Thyroid gland (tissue), 4 donors: ENCODE measurements at regions not wholly inside any gene's neighbourhood (a gene's known extent, or its start where the extent isn't known, plus 50 kb on each side); places are given as distances from the start of the nearest gene placed in this dataset.

Experiments used
- POLR2A ChIP-seq, 2 donors: fragments of 450-650 bp; IDR thresholded peaks; one replicate each; pipeline ENCODE4 v1.6.1; 2017; ENCODE audit warnings: antibody characterized with exemption in 2 of 2, mild to moderate bottlenecking in 2 of 2, moderate library complexity in 1 of 2
- TF ChIP-seq, protein P1 (sequence below), 6 experiments: fragments of 200-600 bp in 3 of 6; fragments of 450-650 bp in 3 of 6; sonication (generic) in 3 of 6; IDR thresholded peaks; one replicate each; pipeline ENCODE4 v1.5.1; 2016 to 2019; ENCODE audit warnings: antibody characterized with exemption in 6 of 6, mild to moderate bottlenecking in 2 of 6, inconsistent platforms in 1 of 6, moderate library complexity in 1 of 6

GRCh38 chr17:65393514-65393913, 167.9 kb downstream of the AXIN2 start:
- TF ChIP-seq, protein P1, sequence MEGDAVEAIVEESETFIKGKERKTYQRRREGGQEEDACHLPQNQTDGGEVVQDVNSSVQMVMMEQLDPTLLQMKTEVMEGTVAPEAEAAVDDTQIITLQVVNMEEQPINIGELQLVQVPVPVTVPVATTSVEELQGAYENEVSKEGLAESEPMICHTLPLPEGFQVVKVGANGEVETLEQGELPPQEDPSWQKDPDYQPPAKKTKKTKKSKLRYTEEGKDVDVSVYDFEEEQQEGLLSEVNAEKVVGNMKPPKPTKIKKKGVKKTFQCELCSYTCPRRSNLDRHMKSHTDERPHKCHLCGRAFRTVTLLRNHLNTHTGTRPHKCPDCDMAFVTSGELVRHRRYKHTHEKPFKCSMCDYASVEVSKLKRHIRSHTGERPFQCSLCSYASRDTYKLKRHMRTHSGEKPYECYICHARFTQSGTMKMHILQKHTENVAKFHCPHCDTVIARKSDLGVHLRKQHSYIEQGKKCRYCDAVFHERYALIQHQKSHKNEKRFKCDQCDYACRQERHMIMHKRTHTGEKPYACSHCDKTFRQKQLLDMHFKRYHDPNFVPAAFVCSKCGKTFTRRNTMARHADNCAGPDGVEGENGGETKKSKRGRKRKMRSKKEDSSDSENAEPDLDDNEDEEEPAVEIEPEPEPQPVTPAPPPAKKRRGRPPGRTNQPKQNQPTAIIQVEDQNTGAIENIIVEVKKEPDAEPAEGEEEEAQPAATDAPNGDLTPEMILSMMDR (IDR thresholded peaks at IDR 0.05) = no peak
- no peak for TF ChIP-seq POLR2A (IDR thresholded peaks at IDR 0.05)
